PC-9 (cell line): ENCODE measurements at regions not wholly inside any gene's neighbourhood (a gene's known extent, or its start where the extent isn't known, plus 50 kb on each side); places are given as distances from the start of the nearest gene placed in this dataset.

ENCODE experiments used
- CTCF ChIP-seq: fragments of 200-600 bp; sonication (generic); conservative IDR thresholded peaks from 2 replicates; pipeline ENCODE4 v1.6.1; 2017; ENCODE audit warnings: mixed run types, antibody characterized with exemption, mild to moderate bottlenecking, moderate library complexity
- EZH2 ChIP-seq: fragments of 200-600 bp; sonication (generic); IDR thresholded peaks from 2 replicates; pipeline ENCODE4 v1.8.0; 2017; ENCODE audit warnings: antibody characterized with exemption, low read depth

GRCh38 chr11:95512682-95513081 lies 276.9 kb downstream of the FAM76B start:
- no peak for TF ChIP-seq CTCF
- TF ChIP-seq EZH2 = no peak
